B cell (primary cell): ENCODE measurements at regions not wholly inside any gene's neighbourhood (a gene's known extent, or its start where the extent isn't known, plus 50 kb on each side); places are given as distances from the start of the nearest gene placed in this dataset.

ENCODE experiments used
- ATAC-seq: fragments of 200-7000 bp; cut with Tn5 transposase; one replicate; pipeline ENCODE4 v1.10.0; 2021; ENCODE audit warnings: low read depth, mild to moderate bottlenecking, moderate number of reproducible peaks, moderate library complexity
- CTCF ChIA-PET: fragments of 350-600 bp; sonication (Branson Sonifier 250); formaldehyde crosslinking; loops from one replicate; lab custom pipeline; 2021; ENCODE audit warnings: antibody characterized with exemption, inconsistent platforms; lab: Charles Lee
- POLR2A ChIA-PET: fragments of 350-600 bp; sonication (Branson Sonifier 250); formaldehyde crosslinking; loops from one replicate; lab custom pipeline; 2021; ENCODE audit warnings: antibody characterized with exemption; lab: Charles Lee
- DNase-seq: peaks from one replicate; pipeline ENCODE4 v3.0.0; 2013
- H2AFZ ChIP-seq: 2 replicates; pipeline ENCODE4 v1.6.1; 2012; ENCODE audit warnings: mild to moderate bottlenecking, low read depth, low read length; ENCODE audit not compliant: insufficient read depth, poor library complexity, severe bottlenecking
- H3K27ac ChIP-seq, 2 donors: 1 replicate in 1 of 2; 2 replicates in 1 of 2; pipeline ENCODE4 v1.5.1; 2012 to 2013; ENCODE audit warnings: low read length in 2 of 2, mild to moderate bottlenecking in 2 of 2, moderate library complexity in 1 of 2
- H3K27me3 ChIP-seq, 4 experiments: fragments of 200-600 bp in 1 of 4; sonication (generic) in 1 of 4; replicated peaks in 1 of 4; 1 replicate in 2 of 4; 2 replicates in 2 of 4; pipeline versions ENCODE4 v1.6.1 to v1.7.0; 2013 to 2016; ENCODE audit warnings: low read length in 3 of 4, mild to moderate bottlenecking in 2 of 4, mixed read lengths in 1 of 4, moderate library complexity in 1 of 4; ENCODE audit not compliant: insufficient read depth in 4 of 4, control insufficient read depth in 3 of 4; ENCODE audit errors: control extremely low read depth in 1 of 4
- H3K36me3 ChIP-seq, 2 experiments: replicated peaks in 1 of 2; 1 replicate in 1 of 2; 2 replicates in 1 of 2; pipeline versions ENCODE4 v1.6.1 to v1.7.1; 2013; ENCODE audit warnings: low read length in 1 of 2; ENCODE audit not compliant: insufficient read depth in 2 of 2, control insufficient read depth in 1 of 2; ENCODE audit errors: control extremely low read depth in 1 of 2, extremely low read depth in 1 of 2
- H3K4me1 ChIP-seq, 2 donors: fragments of 200-600 bp in 1 of 2; sonication (generic) in 1 of 2; 1 replicate in 1 of 2; 2 replicates in 1 of 2; pipeline versions ENCODE4 v1.5.1 to v1.6.1; 2013 to 2017; ENCODE audit warnings: low read length in 2 of 2; ENCODE audit not compliant: control insufficient read depth in 2 of 2, insufficient read depth in 2 of 2
- H3K4me2 ChIP-seq: replicated peaks from 2 replicates; pipeline ENCODE3; 2012; ENCODE audit warnings: mild to moderate bottlenecking, low read depth, low read length; ENCODE audit not compliant: poor library complexity, severe bottlenecking
- H3K4me3 ChIP-seq, 5 experiments: fragments of 200-600 bp in 1 of 5; sonication (generic) in 1 of 5; 1 replicate in 3 of 5; 2 replicates in 2 of 5; pipeline versions ENCODE4 v1.5.1 to v1.7.0; 2011 to 2016; ENCODE audit warnings: low read length in 4 of 5, mild to moderate bottlenecking in 4 of 5, low read depth in 2 of 5, control low read depth in 1 of 5, moderate library complexity in 1 of 5; ENCODE audit not compliant: insufficient read depth in 1 of 5; ENCODE audit errors: control extremely low read depth in 1 of 5, extremely low read depth in 1 of 5
- H3K79me2 ChIP-seq: fragments of 200-600 bp; sonication (generic); one replicate; pipeline ENCODE4 v1.6.0; 2016; ENCODE audit warnings: low read length; ENCODE audit not compliant: control insufficient read depth, insufficient read depth
- H3K9ac ChIP-seq: fragments of 200-600 bp; sonication (generic); 2 replicates; pipeline ENCODE4 v1.6.1; 2017; ENCODE audit warnings: mild to moderate bottlenecking, low read length, moderate library complexity
- H3K9me3 ChIP-seq, 3 donors: one replicate each; pipeline versions ENCODE4 v1.6.1 to v1.7.1; 2013; ENCODE audit warnings: low read length in 2 of 3; ENCODE audit not compliant: control insufficient read depth in 2 of 3, insufficient read depth in 1 of 3; ENCODE audit errors: control extremely low read depth in 1 of 3
- H4K20me1 ChIP-seq: 2 replicates; pipeline ENCODE4 v1.6.0; 2012; ENCODE audit warnings: mild to moderate bottlenecking, low read length; ENCODE audit not compliant: insufficient read depth, control insufficient read depth, poor library complexity, severe bottlenecking
- H3K27ac Mint-ChIP-seq: one replicate; pipeline ENCODE4 v1.8.0; 2021; ENCODE audit warnings: mixed read lengths
- H3K27me3 Mint-ChIP-seq: one replicate; pipeline ENCODE4 v1.8.0; 2021; ENCODE audit warnings: mixed read lengths
- H3K4me1 Mint-ChIP-seq: one replicate; pipeline ENCODE4 v1.8.0; 2021; ENCODE audit warnings: mixed read lengths
- H3K4me3 Mint-ChIP-seq: one replicate; pipeline ENCODE4 v1.8.0; 2021; ENCODE audit warnings: mixed read lengths
- H3K9me3 Mint-ChIP-seq: one replicate; pipeline ENCODE4 v1.8.0; 2022; ENCODE audit warnings: mixed read lengths; ENCODE audit not compliant: insufficient read depth
- CTCF ChIP-seq: fragments of 200-600 bp; IDR thresholded peaks from one replicate; pipeline ENCODE4 v1.8.0; 2022; ENCODE audit warnings: antibody characterized with exemption, mild to moderate bottlenecking
- EZH2 ChIP-seq: IDR thresholded peaks from 2 replicates; pipeline ENCODE4 v1.6.1; 2012; ENCODE audit warnings: borderline replicate concordance, low read depth, mild to moderate bottlenecking, moderate library complexity, low read length; ENCODE audit not compliant: insufficient read depth, poor library complexity, severe bottlenecking
- WGBS: methylation state at CpG from one replicate; pipeline ENCODE4 v1.1.5; 2013; ENCODE audit warnings: missing lambda C conversion rate; ENCODE audit not compliant: insufficient coverage; 5-methylcytosine and 5-hydroxymethylcytosine counted together
- intact Hi-C: fragments of 100-400 bp; cut with micrococcal nuclease; formaldehyde crosslinking; loops from one replicate; pipeline ENCODE4 v1.10.0; 2022

- peaks cover 0 to 3% (median 0%) of the 10 kb centered on the region in 3 donors for H3K9me3 ChIP-seq
- 100% methylated on average over 1 of the region's 2 CpGs for WGBS
- TF ChIP-seq EZH2 (no peak), CTCF (no peak)
- H4K20me1 ChIP-seq, result no peaks in the 10 kb centered on the region
- ChIA-PET CTCF (no interaction called here), POLR2A (no interaction called here)
- H3K4me3 ChIP-seq, result no peak overlapping the region
- H3K27ac ChIP-seq, result no peak overlapping the region
- Mint-ChIP-seq H3K4me3 (no peak overlapping the region), H3K27ac (no peak overlapping the region), H3K27me3 (no peaks in the 10 kb centered on the region), H3K9me3 (peaks cover 3% of the 10 kb centered on the region), H3K4me1 (no peaks in the 10 kb centered on the region)
- no peak for DNase-seq
- no peak overlapping the region for H3K9ac ChIP-seq
- no peaks in the 10 kb centered on the region for H3K27me3 ChIP-seq
- no peak for ATAC-seq
- no peaks in the 10 kb centered on the region for H3K4me1 ChIP-seq
- intact Hi-C loops, result no loop called here
- no peaks in the 10 kb centered on the region for H3K36me3 ChIP-seq
- H2AFZ ChIP-seq, result no peak overlapping the region
- H3K79me2 ChIP-seq, result no peaks in the 10 kb centered on the region
- no peak overlapping the region for H3K4me2 ChIP-seq
Observed at GRCh38 chr2:103462712-103463111, 700.9 kb downstream of the TMEM182 start.

- Histone ChIP-seq H2AFZ (no peak overlapping the region), H3K79me2 (no peaks in the 10 kb centered on the region), H3K4me2 (no peak overlapping the region), H3K27ac (no peak overlapping the region), H3K27me3 (no peaks in the 10 kb centered on the region), H3K4me3 (no peak overlapping the region), H3K9me3 (peaks cover 0 to 3% (median 0%) of the 10 kb centered on the region in 3 donors), H4K20me1 (no peaks in the 10 kb centered on the region), H3K4me1 (no peaks in the 10 kb centered on the region), H3K9ac (no peak overlapping the region), H3K36me3 (no peaks in the 10 kb centered on the region)
- Mint-ChIP-seq H3K27ac (no peak overlapping the region), H3K27me3 (no peaks in the 10 kb centered on the region), H3K9me3 (peaks cover 7% of the 10 kb centered on the region), H3K4me1 (no peaks in the 10 kb centered on the region), H3K4me3 (no peak overlapping the region)
- ATAC-seq, result no peak
- ChIA-PET POLR2A (no interaction called here), CTCF (no interaction called here)
- WGBS, result 100% methylated on average over 3 of the region's 7 CpGs
- no peak for DNase-seq
- TF ChIP-seq CTCF, result no peak
- TF ChIP-seq EZH2, result no peak
- intact Hi-C loops, result no loop called here
Observed at GRCh38 chr2:103464831-103465230, 703.0 kb downstream of the TMEM182 start.
